ENCODE measurements at regions not wholly inside any gene's neighbourhood (a gene's known extent, or its start where the extent isn't known, plus 50 kb on each side); places are given as distances from the start of the nearest gene placed in this dataset.
"Not testable (repeated sequence)": the region's sequence is repeated elsewhere in the genome, so short reads cannot be mapped to it uniquely, and the experiment has no call there.

- H3K27ac ChIP-seq (ENCODE audit: low read depth in 2 of 2, low read length in 1 of 2), result no peak overlapping the region
- H3K36me3 ChIP-seq (ENCODE audit: control insufficient read depth in 2 of 2, insufficient read depth in 2 of 2, low read length in 1 of 2), result no peaks in the 10 kb centered on the region
- peaks cover 0 to 5% of the 10 kb centered on the region in 2 donors for H3K9me3 ChIP-seq (ENCODE audit: control insufficient read depth in 2 of 2, insufficient read depth in 1 of 2, low read depth in 1 of 2, low read length in 1 of 2)
- peaks cover 0 to 7% of the 10 kb centered on the region in 2 donors for H3K4me1 ChIP-seq (ENCODE audit: control insufficient read depth in 2 of 2, insufficient read depth in 2 of 2, low read length in 1 of 2)
- H3K27me3 ChIP-seq (ENCODE audit: control insufficient read depth in 1 of 2, insufficient read depth in 2 of 2, low read length in 2 of 2), result no peaks in the 10 kb centered on the region
- H3K4me3 ChIP-seq (ENCODE audit: low read depth in 1 of 2, low read length in 2 of 2), result no peak overlapping the region
- 42 to 55% methylated on average over 21 of the region's 21 CpGs for WGBS, 2 donors
Observed at GRCh38 chr1:143717434-143717833, 254.4 kb downstream of the FAM72C start.

DNA sequence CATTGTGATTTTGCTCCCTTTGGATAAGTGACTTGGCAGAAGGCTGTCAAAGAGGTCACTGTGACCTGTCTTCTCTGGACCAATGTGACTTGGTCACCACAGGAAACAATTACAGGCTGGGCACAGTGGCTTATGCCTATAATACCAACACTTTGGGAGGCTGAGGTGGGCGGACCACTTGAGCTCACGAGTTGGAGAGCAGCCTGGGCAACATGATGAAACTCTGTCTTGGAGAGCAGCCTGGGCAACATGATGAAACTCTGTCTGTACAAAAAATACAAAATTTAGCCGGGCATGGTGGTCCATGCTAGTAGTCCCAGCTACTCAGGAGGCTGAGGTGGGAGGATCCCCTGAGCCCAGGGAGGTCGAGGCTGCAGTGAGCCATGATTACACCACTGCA is 256.9 kb downstream of the FAM72C start:
- H3K36me3 ChIP-seq (ENCODE audit: control insufficient read depth in 2 of 2, insufficient read depth in 2 of 2, low read length in 1 of 2); H3K27me3 ChIP-seq (ENCODE audit: control insufficient read depth in 1 of 2, insufficient read depth in 2 of 2, low read length in 2 of 2); H3K27ac ChIP-seq (ENCODE audit: low read depth in 2 of 2, low read length in 1 of 2); H3K4me1 ChIP-seq (ENCODE audit: control insufficient read depth in 2 of 2, insufficient read depth in 2 of 2, low read length in 1 of 2); H3K9me3 ChIP-seq (ENCODE audit: control insufficient read depth in 2 of 2, insufficient read depth in 1 of 2, low read depth in 1 of 2, low read length in 1 of 2); H3K4me3 ChIP-seq (ENCODE audit: low read depth in 1 of 2, low read length in 2 of 2): not testable (repeated sequence)
- WGBS, 2 donors, result 65 to 74% methylated on average over 4 of the region's 4 CpGs

GRCh38 chr1:143709606-143710259 is 262.1 kb downstream of the FAM72C start:
- not testable (repeated sequence) for H3K27ac ChIP-seq (ENCODE audit: low read depth in 2 of 2, low read length in 1 of 2); H3K36me3 ChIP-seq (ENCODE audit: control insufficient read depth in 2 of 2, insufficient read depth in 2 of 2, low read length in 1 of 2); H3K4me3 ChIP-seq (ENCODE audit: low read depth in 1 of 2, low read length in 2 of 2); H3K27me3 ChIP-seq (ENCODE audit: control insufficient read depth in 1 of 2, insufficient read depth in 2 of 2, low read length in 2 of 2); H3K4me1 ChIP-seq (ENCODE audit: control insufficient read depth in 2 of 2, insufficient read depth in 2 of 2, low read length in 1 of 2); H3K9me3 ChIP-seq (ENCODE audit: control insufficient read depth in 2 of 2, insufficient read depth in 1 of 2, low read depth in 1 of 2, low read length in 1 of 2)
- WGBS, 2 donors, result 42 to 46% methylated on average over 9 to 10 of the region's 10 CpGs

DNA sequence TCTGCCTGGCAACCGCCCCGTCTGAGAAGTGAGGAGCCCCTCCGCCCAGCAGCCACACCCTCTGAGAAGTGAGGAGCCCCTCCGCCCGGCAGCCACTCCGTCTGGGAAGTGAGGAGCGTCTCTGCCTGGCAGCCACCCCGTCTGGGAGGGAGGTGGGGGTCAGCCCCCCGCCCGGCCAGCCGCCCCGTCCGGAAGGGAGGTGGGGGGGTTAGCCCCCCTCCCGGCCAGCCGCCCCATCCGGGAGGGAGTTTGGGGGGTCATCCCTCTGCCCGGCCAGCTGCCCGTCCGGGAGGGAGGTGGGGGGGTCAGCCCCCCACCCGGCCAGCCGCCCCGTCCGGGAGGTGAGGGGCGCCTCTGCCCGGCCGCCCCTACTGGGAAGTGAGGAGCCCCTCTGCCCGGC is 269.0 kb downstream of the FAM72C start:
- H3K4me3 ChIP-seq (ENCODE audit: low read depth in 1 of 2, low read length in 2 of 2); H3K36me3 ChIP-seq (ENCODE audit: control insufficient read depth in 2 of 2, insufficient read depth in 2 of 2, low read length in 1 of 2); H3K4me1 ChIP-seq (ENCODE audit: control insufficient read depth in 2 of 2, insufficient read depth in 2 of 2, low read length in 1 of 2); H3K27ac ChIP-seq (ENCODE audit: low read depth in 2 of 2, low read length in 1 of 2); H3K9me3 ChIP-seq (ENCODE audit: control insufficient read depth in 2 of 2, insufficient read depth in 1 of 2, low read depth in 1 of 2, low read length in 1 of 2): not testable (repeated sequence)
- 95 to 97% methylated on average over 9 to 23 of the region's 27 CpGs for WGBS, 2 donors
- peaks cover 3 to 11% of the 10 kb centered on the region in 2 donors for H3K27me3 ChIP-seq (ENCODE audit: control insufficient read depth in 1 of 2, insufficient read depth in 2 of 2, low read length in 2 of 2)

GRCh38 chr1:143699731-143700130 is 272.1 kb downstream of the FAM72C start:
- Histone ChIP-seq H3K9me3 (ENCODE audit: control insufficient read depth in 2 of 2, insufficient read depth in 1 of 2, low read depth in 1 of 2, low read length in 1 of 2) (peaks cover 4 to 7% of the 10 kb centered on the region in 2 donors), H3K36me3 (ENCODE audit: control insufficient read depth in 2 of 2, insufficient read depth in 2 of 2, low read length in 1 of 2) (no peaks in the 10 kb centered on the region), H3K27ac (ENCODE audit: low read depth in 2 of 2, low read length in 1 of 2) (no peak overlapping the region), H3K4me1 (ENCODE audit: control insufficient read depth in 2 of 2, insufficient read depth in 2 of 2, low read length in 1 of 2) (no peaks in the 10 kb centered on the region), H3K27me3 (ENCODE audit: control insufficient read depth in 1 of 2, insufficient read depth in 2 of 2, low read length in 2 of 2) (peaks cover 0 to 14% of the 10 kb centered on the region in 2 donors), H3K4me3 (ENCODE audit: low read depth in 1 of 2, low read length in 2 of 2) (no peak overlapping the region)
- 6 to 8% methylated on average over 20 of the region's 20 CpGs for WGBS, 2 donors

DNA sequence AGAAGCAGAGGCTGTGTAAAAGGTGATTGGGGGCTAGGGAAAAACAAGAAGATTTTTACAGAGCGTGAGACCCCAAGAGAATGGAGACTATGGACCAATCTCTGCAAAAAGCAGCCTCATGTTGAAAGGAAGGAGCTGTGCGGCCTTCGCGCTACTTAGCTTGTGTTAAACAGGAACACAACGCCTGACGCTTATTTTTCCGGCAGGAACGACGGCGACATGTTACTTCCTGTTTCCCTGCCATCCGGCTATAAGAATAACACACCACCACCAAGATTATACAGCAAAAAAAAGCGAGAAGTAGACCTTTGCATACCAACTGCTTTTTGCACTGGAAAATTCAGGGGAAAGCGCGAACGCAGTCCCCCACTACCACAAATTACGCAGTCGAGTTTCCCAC is 272.7 kb downstream of the FAM72C start:
- Histone ChIP-seq H3K4me3 (ENCODE audit: low read depth in 1 of 2, low read length in 2 of 2) (no peak overlapping the region), H3K27me3 (ENCODE audit: control insufficient read depth in 1 of 2, insufficient read depth in 2 of 2, low read length in 2 of 2) (peaks cover 0 to 14% of the 10 kb centered on the region in 2 donors), H3K27ac (ENCODE audit: low read depth in 2 of 2, low read length in 1 of 2) (no peak overlapping the region), H3K4me1 (ENCODE audit: control insufficient read depth in 2 of 2, insufficient read depth in 2 of 2, low read length in 1 of 2) (no peaks in the 10 kb centered on the region), H3K9me3 (ENCODE audit: control insufficient read depth in 2 of 2, insufficient read depth in 1 of 2, low read depth in 1 of 2, low read length in 1 of 2) (peaks cover 4 to 7% of the 10 kb centered on the region in 2 donors), H3K36me3 (ENCODE audit: control insufficient read depth in 2 of 2, insufficient read depth in 2 of 2, low read length in 1 of 2) (no peaks in the 10 kb centered on the region)
- 9 to 13% methylated on average over 17 of the region's 17 CpGs for WGBS, 2 donors

GRCh38 chr1:143698016-143698415 is 273.8 kb downstream of the FAM72C start:
- WGBS, 2 donors, result 4 to 5% methylated on average over 21 of the region's 21 CpGs
- peaks cover 0 to 14% of the 10 kb centered on the region in 2 donors for H3K27me3 ChIP-seq (ENCODE audit: control insufficient read depth in 1 of 2, insufficient read depth in 2 of 2, low read length in 2 of 2)
- H3K27ac ChIP-seq (ENCODE audit: low read depth in 2 of 2, low read length in 1 of 2), result no peak overlapping the region
- no peaks in the 10 kb centered on the region for H3K4me1 ChIP-seq (ENCODE audit: control insufficient read depth in 2 of 2, insufficient read depth in 2 of 2, low read length in 1 of 2)
- no peak overlapping the region for H3K4me3 ChIP-seq (ENCODE audit: low read depth in 1 of 2, low read length in 2 of 2)
- H3K9me3 ChIP-seq (ENCODE audit: control insufficient read depth in 2 of 2, insufficient read depth in 1 of 2, low read depth in 1 of 2, low read length in 1 of 2), result peaks cover 4 to 7% of the 10 kb centered on the region in 2 donors
- no peaks in the 10 kb centered on the region for H3K36me3 ChIP-seq (ENCODE audit: control insufficient read depth in 2 of 2, insufficient read depth in 2 of 2, low read length in 1 of 2)

DNA sequence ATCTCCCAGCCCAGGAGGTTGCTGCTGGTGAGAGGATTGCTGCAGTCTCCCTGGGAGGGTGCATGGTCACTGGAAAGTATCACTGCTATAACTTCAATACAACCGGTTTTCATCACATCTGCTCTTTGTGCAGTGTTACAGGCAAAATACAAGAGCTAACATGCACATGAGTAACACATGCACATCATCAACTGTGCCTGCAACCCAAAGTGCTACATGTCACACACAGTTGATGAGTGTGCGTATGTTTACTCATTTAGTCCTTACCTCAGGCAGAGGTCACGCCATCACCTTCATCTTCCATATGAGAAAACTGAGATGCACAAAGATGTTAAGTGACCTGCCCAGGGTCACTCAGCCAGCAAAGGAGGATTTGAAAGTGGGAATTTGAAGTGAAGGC is 277.7 kb downstream of the FAM72C start:
- WGBS, 2 donors, result 61 to 63% methylated on average over 3 of the region's 3 CpGs
- Histone ChIP-seq H3K36me3 (ENCODE audit: control insufficient read depth in 2 of 2, insufficient read depth in 2 of 2, low read length in 1 of 2) (no peaks in the 10 kb centered on the region), H3K27ac (ENCODE audit: low read depth in 2 of 2, low read length in 1 of 2) (no peak overlapping the region), H3K27me3 (ENCODE audit: control insufficient read depth in 1 of 2, insufficient read depth in 2 of 2, low read length in 2 of 2) (peaks cover 0 to 14% of the 10 kb centered on the region in 2 donors), H3K4me3 (ENCODE audit: low read depth in 1 of 2, low read length in 2 of 2) (no peak overlapping the region), H3K9me3 (ENCODE audit: control insufficient read depth in 2 of 2, insufficient read depth in 1 of 2, low read depth in 1 of 2, low read length in 1 of 2) (peaks cover 0 to 4% of the 10 kb centered on the region in 2 donors), H3K4me1 (ENCODE audit: control insufficient read depth in 2 of 2, insufficient read depth in 2 of 2, low read length in 1 of 2) (no peaks in the 10 kb centered on the region)

DNA sequence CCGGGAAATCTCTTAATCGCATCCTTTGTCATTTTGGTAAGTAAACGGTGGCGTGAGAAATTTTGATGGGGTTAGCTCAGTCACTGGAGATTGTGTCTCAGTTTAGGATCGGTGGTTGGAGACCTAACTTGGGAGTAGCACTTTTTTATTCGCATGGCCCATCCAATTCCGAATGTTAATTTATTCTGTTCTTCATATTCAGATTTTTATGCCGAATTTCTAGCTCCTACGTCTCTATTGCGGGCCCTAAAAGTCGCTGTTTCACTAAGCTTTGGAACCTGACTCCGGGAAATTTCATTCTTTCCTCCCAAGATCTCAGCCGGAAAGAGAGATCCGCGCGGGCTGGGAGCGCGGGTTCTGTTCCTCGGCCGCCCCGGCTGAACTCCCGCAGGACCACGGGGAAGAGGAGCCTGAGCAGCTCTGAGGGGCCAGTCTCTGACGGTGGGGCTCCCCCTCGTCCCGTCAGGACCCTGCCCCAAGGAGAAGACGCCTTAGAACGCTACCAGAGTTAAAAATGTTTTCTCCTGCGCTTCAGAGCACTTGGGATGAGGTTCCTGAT is 279.7 kb downstream of the FAM72C start:
- H3K27ac ChIP-seq (ENCODE audit: low read depth in 2 of 2, low read length in 1 of 2), result no peak overlapping the region
- no peaks in the 10 kb centered on the region for H3K4me1 ChIP-seq (ENCODE audit: control insufficient read depth in 2 of 2, insufficient read depth in 2 of 2, low read length in 1 of 2)
- 14 to 21% methylated on average over 29 of the region's 29 CpGs for WGBS, 2 donors
- H3K9me3 ChIP-seq (ENCODE audit: control insufficient read depth in 2 of 2, insufficient read depth in 1 of 2, low read depth in 1 of 2, low read length in 1 of 2), result no peaks in the 10 kb centered on the region
- peaks cover 0 to 3% of the 10 kb centered on the region in 2 donors for H3K27me3 ChIP-seq (ENCODE audit: control insufficient read depth in 1 of 2, insufficient read depth in 2 of 2, low read length in 2 of 2)
- no peak overlapping the region for H3K4me3 ChIP-seq (ENCODE audit: low read depth in 1 of 2, low read length in 2 of 2)
- no peaks in the 10 kb centered on the region for H3K36me3 ChIP-seq (ENCODE audit: control insufficient read depth in 2 of 2, insufficient read depth in 2 of 2, low read length in 1 of 2)

DNA sequence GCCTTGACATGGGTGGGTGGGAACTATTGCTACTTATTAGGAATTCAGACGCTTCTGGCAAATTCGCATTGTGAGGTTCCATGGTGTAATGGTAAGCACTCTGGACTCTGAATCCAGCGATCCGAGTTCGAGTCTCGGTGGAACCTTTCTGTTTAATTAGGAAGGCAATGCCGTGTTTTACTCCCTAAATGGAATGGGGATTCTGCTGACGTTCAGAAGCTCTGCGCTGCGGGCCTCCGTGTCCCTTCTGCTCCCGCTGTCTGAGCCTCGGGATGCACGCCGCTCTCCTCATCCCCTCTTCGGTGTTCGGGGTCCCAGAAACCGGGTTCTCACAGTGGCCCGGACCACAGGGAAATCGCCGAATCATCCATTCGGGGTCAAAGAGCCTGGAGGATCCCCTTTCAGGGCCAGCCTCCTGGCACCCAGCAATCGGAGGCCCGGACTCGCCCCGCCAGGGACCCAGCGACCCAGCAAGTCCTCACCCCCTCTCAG is 280.3 kb downstream of the FAM72C start:
- H3K36me3 ChIP-seq (ENCODE audit: control insufficient read depth in 2 of 2, insufficient read depth in 2 of 2, low read length in 1 of 2), result no peaks in the 10 kb centered on the region
- H3K9me3 ChIP-seq (ENCODE audit: control insufficient read depth in 2 of 2, insufficient read depth in 1 of 2, low read depth in 1 of 2, low read length in 1 of 2), result no peaks in the 10 kb centered on the region
- no peaks in the 10 kb centered on the region for H3K4me1 ChIP-seq (ENCODE audit: control insufficient read depth in 2 of 2, insufficient read depth in 2 of 2, low read length in 1 of 2)
- H3K4me3 ChIP-seq (ENCODE audit: low read depth in 1 of 2, low read length in 2 of 2), result no peak overlapping the region
- H3K27ac ChIP-seq (ENCODE audit: low read depth in 2 of 2, low read length in 1 of 2), result no peak overlapping the region
- 9 to 24% methylated on average over 27 of the region's 27 CpGs for WGBS, 2 donors
- H3K27me3 ChIP-seq (ENCODE audit: control insufficient read depth in 1 of 2, insufficient read depth in 2 of 2, low read length in 2 of 2), result peaks cover 0 to under 1% of the 10 kb centered on the region in 2 donors
